HG03060 (cell line): ENCODE measurements at regions not wholly inside any gene's neighbourhood (a gene's known extent, or its start where the extent isn't known, plus 50 kb on each side); places are given as distances from the start of the nearest gene placed in this dataset.

Source experiments
- ATAC-seq: cut with Tn5 transposase; IDR thresholded peaks from one replicate; pipeline ENCODE4 v1.9.1; 2021; ENCODE audit warnings: low read depth, moderate number of reproducible peaks; ENCODE audit not compliant: unreplicated experiment

DNA sequence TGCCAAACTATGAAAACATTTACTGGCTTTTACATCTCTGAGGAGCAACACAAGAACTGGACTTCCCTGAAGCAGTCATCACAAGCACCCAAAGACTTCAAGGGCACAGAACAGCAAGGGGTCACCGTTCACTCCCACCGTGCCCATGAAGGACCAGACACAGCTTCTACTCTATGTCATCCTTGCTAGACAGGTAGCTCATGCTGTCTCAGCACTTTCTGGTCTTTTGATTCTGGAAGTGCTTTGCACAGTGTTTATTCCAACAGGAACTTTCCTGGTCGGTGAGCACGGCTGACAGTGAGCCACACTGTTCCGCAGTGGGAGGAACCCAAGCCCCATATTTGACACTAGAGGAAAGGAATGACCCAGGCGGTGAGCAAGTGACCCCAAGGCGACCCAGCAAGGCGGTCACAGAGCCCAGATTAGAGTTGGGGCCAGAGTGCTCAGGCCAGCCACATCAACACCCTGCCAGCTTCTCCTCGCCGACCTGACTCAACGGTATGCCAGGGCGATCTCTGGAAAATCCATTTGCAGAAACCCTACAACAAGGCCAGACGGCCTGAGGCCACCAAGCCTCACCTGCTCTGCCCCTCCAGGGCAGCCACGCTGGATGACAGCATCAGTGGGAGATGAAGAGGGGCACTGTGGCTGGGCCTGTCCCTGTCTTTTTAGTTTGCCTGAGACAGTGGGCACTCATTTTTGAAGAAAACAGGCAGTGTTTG, 318.6 kb downstream of the TCERG1L start:
- no peak for ATAC-seq

- ATAC-seq = no peak
These were observed 317.9 kb downstream of the TCERG1L start for GRCh38 chr10:130993612-130994011.

GRCh38 chr10:130994191-130994590, 317.3 kb downstream of the TCERG1L start:
- ATAC-seq = no peak

DNA sequence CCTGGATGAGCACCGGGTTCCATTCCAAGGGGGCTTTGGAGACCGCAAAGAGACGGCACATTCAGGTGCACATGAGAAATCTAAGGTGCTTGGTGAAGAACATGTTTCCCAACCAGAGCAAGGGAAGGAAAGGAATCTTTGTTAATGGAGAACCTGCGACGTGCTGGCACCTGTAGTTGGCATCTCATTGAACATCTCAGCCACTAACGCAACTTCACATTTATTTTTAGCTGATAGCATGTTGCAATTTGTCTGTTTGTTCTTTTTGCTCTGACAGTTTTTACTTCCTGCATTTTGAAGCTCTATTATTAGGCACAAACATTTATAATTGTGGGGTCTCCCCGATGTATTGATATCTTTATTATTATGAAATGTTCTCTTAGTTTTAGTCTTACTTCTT, 316.7 kb downstream of the TCERG1L start:
- no peak for ATAC-seq

DNA sequence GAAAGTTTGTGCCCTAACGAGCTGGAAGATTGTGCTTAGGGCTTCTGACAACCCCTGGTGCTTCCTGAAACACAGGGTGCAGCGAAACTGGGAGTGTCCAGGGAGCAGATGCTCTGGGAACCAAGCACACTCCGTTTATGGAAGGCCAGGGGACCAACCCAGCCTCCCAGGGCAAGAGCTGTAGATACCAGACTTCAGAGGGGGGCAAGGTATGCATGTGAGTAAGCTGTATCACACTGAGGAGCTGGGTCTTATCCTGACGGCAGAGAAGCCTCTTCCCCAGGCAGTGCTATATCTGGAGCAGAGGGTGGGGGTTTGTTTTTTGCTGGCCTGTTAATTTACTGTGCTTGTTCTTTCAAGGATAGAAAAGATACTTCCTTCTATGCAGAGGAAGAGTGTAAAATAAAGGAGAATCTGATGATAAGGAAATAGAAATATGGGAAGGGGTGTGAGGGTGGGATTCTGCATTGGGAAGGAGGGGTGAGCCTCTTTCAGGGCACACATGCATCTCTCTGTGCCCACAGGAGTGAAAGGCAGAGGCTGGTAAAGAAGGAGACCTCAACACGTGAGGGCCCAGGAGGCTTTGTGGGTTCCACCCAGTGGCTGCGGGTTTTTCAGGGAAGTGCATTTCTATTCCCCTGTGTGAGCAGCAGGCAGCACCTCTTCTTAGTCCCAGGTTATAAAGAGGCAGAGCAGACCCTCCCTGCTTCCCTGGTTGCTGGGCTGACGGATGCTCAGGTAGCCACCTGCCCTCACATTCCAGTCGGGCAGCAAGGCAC, 314.1 kb downstream of the TCERG1L start:
- no peak for ATAC-seq

DNA sequence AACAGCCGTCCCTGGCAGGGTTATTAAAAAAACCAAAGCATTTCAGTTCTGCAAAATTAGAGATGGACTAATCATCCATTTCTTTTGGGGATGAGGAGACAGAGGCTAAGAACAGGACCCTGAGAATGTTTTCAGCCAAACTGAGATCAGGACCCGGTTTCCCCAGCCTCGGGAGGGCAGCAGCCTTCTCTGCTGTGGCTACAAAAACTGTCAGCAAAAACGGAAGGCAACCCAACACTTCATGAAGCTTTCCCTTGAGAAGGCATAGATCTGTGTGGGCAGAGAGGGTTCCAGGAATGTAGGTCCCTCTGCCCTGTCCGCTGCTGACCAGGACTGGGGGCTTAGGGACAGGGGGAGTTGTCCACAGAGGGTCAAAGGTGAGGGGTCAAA, 313.5 kb downstream of the TCERG1L start:
- no peak for ATAC-seq

DNA sequence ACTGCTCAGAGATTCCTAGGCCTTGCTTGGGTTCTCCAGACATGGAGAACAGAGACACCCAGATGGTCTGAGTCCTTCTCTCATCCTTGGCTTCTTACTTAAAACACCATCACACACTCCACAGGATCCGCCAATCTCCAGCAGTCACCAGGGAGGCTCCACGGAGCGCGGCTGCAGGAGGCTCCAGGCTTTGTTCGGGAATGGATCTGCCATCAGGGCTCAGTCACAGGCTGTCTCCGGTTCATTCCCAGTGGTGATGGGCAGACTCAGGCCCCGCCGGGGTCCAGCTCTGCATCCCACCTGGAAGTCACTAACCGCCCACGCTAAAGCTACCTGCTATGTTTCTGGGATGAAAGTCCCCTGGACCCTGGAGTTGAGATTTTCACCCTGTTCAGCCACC, 312.9 kb downstream of the TCERG1L start:
- ATAC-seq = no peak

DNA sequence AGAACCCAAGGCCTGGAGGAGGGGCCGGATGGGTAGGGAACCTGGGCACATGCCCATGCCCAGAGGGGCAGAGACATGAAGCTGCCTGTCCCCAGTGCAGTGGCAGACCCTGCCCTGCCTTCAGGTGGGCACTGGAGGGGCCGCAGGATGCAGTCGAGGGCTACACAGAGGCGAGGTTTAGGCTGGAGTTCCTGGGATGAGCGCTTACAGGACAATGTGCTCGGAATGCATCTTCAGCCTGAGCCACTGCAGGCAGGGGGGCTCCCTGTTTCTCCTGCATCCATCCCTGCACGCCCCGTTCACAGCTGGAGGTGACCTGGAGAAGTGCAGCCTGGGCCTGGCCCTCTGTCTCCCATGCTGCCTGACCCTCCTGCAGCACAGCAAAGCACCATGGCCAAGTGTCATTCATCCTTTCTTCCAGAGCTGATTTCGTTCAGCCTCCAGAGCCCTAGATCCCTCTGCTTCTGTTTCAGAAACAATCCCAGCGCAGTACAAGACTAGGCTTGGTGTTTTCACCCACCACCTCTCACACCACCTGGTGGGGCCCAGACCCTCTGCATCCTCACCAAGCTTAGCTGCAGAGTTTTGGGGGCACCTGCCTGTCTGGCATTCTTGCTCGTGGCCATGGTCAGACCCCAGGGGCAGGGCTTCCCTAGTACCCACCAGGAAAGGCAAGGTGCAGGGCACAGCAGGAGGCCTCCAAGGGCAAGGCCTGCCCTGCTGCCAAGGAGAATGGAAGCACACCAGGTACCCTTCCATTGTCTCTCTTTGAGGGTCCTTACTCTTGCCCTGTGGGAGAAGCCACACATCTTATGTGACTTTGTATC, 311.9 kb downstream of the TCERG1L start:
- ATAC-seq = no peak

- ATAC-seq = no peak
These were observed 311.3 kb downstream of the TCERG1L start for GRCh38 chr10:131000244-131000643.

- no peak for ATAC-seq
These were observed 310.8 kb downstream of the TCERG1L start for GRCh38 chr10:131000743-131001142.

- no peak for ATAC-seq
These were observed 310.1 kb downstream of the TCERG1L start for GRCh38 chr10:131001438-131001837.

DNA sequence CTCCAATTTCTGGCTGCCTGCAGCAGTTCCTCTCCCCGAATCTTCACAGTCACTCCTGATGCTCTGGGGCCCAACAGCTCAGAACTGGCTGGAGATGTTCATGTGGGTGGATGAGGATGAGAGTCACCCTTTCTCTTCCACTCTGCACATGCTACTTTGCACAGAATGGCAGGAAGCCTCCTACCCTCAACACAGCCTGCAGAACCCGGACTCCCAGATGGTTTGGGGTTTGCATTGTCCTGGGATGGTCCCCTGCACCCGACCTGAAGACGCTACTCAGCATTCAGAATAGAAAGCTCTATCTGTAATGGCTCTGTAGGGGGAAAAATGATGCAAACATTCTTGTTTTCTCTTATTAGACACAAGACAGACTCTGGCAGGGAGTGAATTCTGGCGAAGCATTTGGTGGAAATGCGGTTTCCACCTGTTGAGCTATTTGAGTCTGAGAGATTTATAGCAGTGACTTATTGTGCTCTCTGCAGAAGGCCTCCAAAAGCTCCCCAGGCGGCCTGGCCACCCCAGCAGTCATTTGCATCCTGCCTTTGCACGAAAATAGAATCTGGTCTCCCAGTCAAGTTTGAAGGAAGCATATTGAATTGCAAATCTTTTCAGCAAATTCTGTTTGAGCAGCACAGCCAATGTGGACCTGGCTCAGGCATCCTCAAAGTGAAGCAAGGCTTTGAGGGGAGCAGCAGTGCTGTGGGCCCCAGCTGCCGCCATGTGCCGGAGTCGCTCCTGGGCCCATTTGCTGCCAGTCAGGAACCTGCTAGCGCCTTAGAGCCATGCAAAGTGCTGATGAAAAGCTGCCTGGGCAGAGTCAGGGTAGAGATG, 309.3 kb downstream of the TCERG1L start:
- no peak for ATAC-seq

DNA sequence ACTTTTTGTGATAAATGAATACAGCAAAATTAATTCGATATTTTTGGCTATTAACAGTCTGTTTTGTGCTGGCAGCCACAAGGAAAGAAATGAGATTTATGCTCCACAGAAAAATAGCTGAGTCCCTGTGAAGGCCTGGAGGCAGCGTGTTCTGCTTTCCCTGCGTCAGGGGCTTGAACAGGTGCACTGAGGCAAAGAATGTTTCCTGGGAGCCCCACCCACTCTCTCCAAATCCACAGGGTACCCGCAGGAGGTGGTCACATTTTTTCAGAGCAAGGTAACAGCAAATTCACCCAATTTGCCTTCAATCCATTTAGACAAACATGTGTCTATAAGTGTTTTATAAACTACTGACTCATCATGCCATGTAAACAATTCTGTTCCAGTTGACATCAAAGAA, 308.1 kb downstream of the TCERG1L start:
- ATAC-seq = no peak

DNA sequence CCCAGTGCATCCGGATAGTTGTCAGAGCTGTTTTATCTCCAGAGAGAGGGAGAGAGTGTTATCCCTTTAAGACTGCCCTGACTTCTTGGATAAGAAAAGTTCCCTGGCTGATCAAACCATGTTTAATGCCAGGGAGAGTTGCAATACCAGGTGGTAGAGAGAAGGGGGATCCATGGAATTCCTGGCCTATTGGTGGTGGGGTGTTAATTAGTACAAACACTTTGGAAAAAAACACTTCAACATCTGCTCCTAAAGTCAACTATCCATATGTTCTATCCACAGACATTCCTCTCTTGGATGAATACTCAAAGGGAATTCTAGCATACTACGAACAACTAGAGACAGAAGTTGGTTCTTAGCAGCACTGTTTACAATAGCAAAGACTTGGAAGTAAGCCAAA, 307.2 kb downstream of the TCERG1L start:
- no peak for ATAC-seq

GRCh38 chr10:131006458-131007256, 304.9 kb downstream of the TCERG1L start:
- no peak for ATAC-seq

DNA sequence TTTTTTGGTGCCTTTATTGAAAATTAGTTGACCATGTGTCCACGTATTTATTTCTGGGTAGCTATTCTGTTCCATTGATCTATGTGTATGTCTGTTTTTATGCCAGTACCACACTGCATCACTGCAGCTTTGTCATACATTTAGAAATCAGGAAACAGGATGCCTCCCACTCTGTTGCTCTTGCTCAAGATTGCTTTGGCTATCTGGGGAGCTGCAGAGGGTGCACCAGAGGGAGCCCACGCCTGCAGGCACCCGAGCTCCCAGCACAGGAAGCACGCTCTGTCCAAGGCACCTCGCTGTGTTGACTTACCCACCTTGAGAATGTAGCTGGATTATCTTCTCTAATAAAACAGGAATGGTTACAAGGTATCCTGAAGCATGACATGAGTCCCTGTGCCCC, 301.7 kb downstream of the TCERG1L start:
- no peak for ATAC-seq

DNA sequence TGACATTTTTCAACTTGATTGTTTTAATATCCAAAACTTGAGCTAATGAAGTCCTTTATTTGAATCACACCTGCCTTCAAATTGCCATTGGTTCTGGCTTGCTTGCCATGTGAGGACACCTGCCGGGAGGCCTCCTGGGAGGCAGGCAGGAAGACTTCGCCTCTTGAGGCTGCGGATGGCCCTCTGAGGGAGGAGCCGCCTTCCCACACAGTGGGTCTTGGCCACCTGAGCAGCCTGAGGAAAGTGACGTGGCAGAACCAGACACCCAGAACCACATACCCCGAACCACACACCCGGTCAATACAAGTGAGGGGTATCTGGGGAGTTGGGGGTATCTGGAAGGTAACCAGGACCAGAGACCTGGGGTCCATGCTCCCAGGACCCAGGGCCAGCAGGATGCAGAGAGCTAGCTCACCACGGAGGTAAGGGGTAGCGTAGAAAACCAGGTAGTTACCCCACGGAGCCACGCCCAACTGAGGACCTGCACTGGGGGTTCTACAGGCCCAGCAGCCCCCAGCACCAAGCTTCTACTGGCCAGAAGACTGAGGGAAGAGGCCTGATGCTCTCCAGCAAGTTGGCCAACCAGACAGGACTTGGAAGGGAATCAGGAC, 300.5 kb downstream of the TCERG1L start:
- ATAC-seq = no peak

DNA sequence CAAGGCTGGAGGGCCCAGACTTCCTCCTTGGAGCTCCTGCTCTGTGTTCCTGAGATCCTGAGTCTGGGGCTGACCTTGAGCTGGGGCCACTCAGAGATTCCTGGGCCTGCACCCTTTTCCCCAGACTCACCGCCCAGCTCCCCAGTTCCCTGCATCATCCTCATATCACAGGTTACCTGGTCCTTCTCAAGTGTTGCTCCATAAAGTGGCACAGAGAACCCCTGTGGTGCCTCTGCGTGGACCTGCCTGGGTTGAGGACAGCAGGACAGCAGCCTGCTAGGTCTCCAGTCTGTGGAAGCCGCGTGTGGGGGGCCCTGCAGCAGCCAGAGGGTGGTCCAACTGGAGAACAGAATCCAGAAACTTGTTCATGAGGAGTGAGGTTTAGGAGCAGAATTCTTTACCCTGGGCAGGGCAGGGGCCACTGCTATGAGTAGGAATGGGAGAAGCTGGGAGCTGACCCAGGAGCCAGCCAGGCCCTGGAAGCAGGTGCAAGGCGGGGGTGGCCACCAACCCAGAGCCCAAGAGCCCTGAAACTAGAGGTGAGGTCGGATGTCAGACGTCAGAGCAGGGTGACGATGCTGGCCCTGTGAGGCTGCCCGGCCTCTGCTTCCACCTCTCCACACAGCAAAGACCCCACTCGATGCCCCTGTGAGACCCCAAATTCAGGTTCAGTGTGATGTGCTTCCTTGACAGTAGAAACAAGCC, 299.4 kb downstream of the TCERG1L start:
- ATAC-seq = no peak

DNA sequence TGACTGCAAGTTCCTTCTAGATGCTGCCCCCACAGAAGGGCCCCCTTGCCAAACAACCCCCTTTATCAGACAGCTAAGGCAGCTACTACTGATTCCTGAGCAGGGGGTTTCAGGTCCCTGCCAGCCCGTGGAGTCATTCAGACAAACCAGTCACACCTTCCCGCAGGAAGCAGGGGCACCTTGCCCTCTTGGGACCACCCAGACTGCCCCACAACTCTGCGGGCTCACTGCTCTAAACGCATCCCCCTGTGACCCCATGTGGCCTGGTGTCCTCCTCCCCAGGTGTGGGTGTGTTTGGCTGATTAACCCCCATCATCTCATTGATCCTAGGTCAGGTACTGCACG, 298.9 kb downstream of the TCERG1L start:
- no peak for ATAC-seq
